Choroid plexus epithelial cell (primary cell): ENCODE measurements at regions not wholly inside any gene's neighbourhood (a gene's known extent, or its start where the extent isn't known, plus 50 kb on each side); places are given as distances from the start of the nearest gene placed in this dataset.
A peak's percentile ranks its signal among the peaks of the same experiment; 100 is the strongest.

Source experiments
- DNase-seq: peaks from one replicate; pipeline ENCODE4 v3.0.0-alpha.2; 2010; ENCODE audit warnings: low read depth
- H3K4me3 ChIP-seq: 2 replicates; pipeline ENCODE4 v1.5.1; 2011; ENCODE audit warnings: low read depth, mild to moderate bottlenecking, control low read depth, low read length, moderate library complexity
- CTCF ChIP-seq: conservative IDR thresholded peaks from 2 replicates; pipeline ENCODE4 v1.5.1; 2011; ENCODE audit warnings: low read depth, mild to moderate bottlenecking, control low read depth, inconsistent platforms, low read length, moderate library complexity

GRCh38 chr4:186927624-186928023 is 204.0 kb upstream of the FAT1 start:
- no peak for DNase-seq
- TF ChIP-seq CTCF: no peak
- no peak overlapping the region for H3K4me3 ChIP-seq

GRCh38 chr4:186930024-186930423 is 206.4 kb upstream of the FAT1 start:
- no peak for DNase-seq
- no peak overlapping the region for H3K4me3 ChIP-seq
- TF ChIP-seq CTCF: no peak

GRCh38 chr4:186931519-186931918 is 207.9 kb upstream of the FAT1 start:
- TF ChIP-seq CTCF: no peak
- H3K4me3 ChIP-seq: no peak overlapping the region
- DNase-seq: peak; percentile 53

GRCh38 chr4:186932196-186932595 is 208.5 kb upstream of the FAT1 start:
- TF ChIP-seq CTCF: no peak
- H3K4me3 ChIP-seq: no peak overlapping the region
- no peak for DNase-seq

- H3K4me3 ChIP-seq: no peak overlapping the region
- DNase-seq: peak; percentile 58
- no peak for TF ChIP-seq CTCF
Observed at GRCh38 chr4:186932631-186933187, 209.1 kb upstream of the FAT1 start.

GRCh38 chr4:186934244-186934643 is 210.6 kb upstream of the FAT1 start:
- DNase-seq: no peak
- H3K4me3 ChIP-seq: no peak overlapping the region
- TF ChIP-seq CTCF: no peak

- DNase-seq: peak; percentile 23
- no peak for TF ChIP-seq CTCF
- H3K4me3 ChIP-seq: no peak overlapping the region
Observed at GRCh38 chr4:186934841-186935443, 211.3 kb upstream of the FAT1 start.
